ENCODE measurements at regions not wholly inside any gene's neighbourhood (a gene's known extent, or its start where the extent isn't known, plus 50 kb on each side); places are given as distances from the start of the nearest gene placed in this dataset.

- TF ChIP-seq MAX (IDR thresholded peaks at IDR 0.05; ENCODE audit: low read depth, low read length) (no peak), CTCF (IDR thresholded peaks at IDR 0.05; ENCODE audit: low read depth, low read length) (no peak), MYC (IDR thresholded peaks at IDR 0.05; ENCODE audit: low read depth, low read length) (no peak), POLR2A (IDR thresholded peaks at IDR 0.05; ENCODE audit: extremely low read depth, insufficient read length) (no peak)
- no peak overlapping the region for H3K4me3 ChIP-seq (ENCODE audit: low read depth, low read length)
- no peak for DNase-seq (ENCODE audit: low read depth)
Observed at GRCh38 chr12:18008642-18009041, 81.4 kb downstream of the RERGL start.

GRCh38 chr12:17999174-17999801 lies 90.7 kb downstream of the RERGL start:
- no peak for DNase-seq (ENCODE audit: low read depth)
- no peak overlapping the region for H3K4me3 ChIP-seq (ENCODE audit: low read depth, low read length)
- no peak for TF ChIP-seq MAX (IDR thresholded peaks at IDR 0.05; ENCODE audit: low read depth, low read length)
- no peak for TF ChIP-seq MYC (IDR thresholded peaks at IDR 0.05; ENCODE audit: low read depth, low read length)
- TF ChIP-seq CTCF (IDR thresholded peaks at IDR 0.05; ENCODE audit: low read depth, low read length) = no peak
- TF ChIP-seq POLR2A (IDR thresholded peaks at IDR 0.05; ENCODE audit: extremely low read depth, insufficient read length) = no peak

GRCh38 chr12:17992002-17992656 lies 97.9 kb downstream of the RERGL start:
- TF ChIP-seq CTCF (IDR thresholded peaks at IDR 0.05; ENCODE audit: low read depth, low read length) (peak; percentile 53), MAX (IDR thresholded peaks at IDR 0.05; ENCODE audit: low read depth, low read length) (no peak)
- no peak overlapping the region for H3K4me3 ChIP-seq (ENCODE audit: low read depth, low read length)
- DNase-seq (ENCODE audit: low read depth) = peak; percentile 60

GRCh38 chr12:17982556-17982955 lies 107.4 kb downstream of the RERGL start:
- H3K4me3 ChIP-seq (ENCODE audit: low read depth, low read length) = no peak overlapping the region
- no peak for DNase-seq (ENCODE audit: low read depth)
- TF ChIP-seq POLR2A (IDR thresholded peaks at IDR 0.05; ENCODE audit: extremely low read depth, insufficient read length) (no peak), MAX (IDR thresholded peaks at IDR 0.05; ENCODE audit: low read depth, low read length) (no peak), MYC (IDR thresholded peaks at IDR 0.05; ENCODE audit: low read depth, low read length) (no peak), CTCF (IDR thresholded peaks at IDR 0.05; ENCODE audit: low read depth, low read length) (no peak)

GRCh38 chr12:17976202-17976601 lies 113.8 kb downstream of the RERGL start:
- TF ChIP-seq POLR2A (IDR thresholded peaks at IDR 0.05; ENCODE audit: extremely low read depth, insufficient read length) (no peak), MAX (IDR thresholded peaks at IDR 0.05; ENCODE audit: low read depth, low read length) (no peak), CTCF (IDR thresholded peaks at IDR 0.05; ENCODE audit: low read depth, low read length) (peak; percentile 29), MYC (IDR thresholded peaks at IDR 0.05; ENCODE audit: low read depth, low read length) (no peak)
- peak; percentile 13 for DNase-seq (ENCODE audit: low read depth)
- no peak overlapping the region for H3K4me3 ChIP-seq (ENCODE audit: low read depth, low read length)

All from NB4 (cell line).